ENCODE measurements at regions not wholly inside any gene's neighbourhood (a gene's known extent, or its start where the extent isn't known, plus 50 kb on each side); places are given as distances from the start of the nearest gene placed in this dataset.

DNA sequence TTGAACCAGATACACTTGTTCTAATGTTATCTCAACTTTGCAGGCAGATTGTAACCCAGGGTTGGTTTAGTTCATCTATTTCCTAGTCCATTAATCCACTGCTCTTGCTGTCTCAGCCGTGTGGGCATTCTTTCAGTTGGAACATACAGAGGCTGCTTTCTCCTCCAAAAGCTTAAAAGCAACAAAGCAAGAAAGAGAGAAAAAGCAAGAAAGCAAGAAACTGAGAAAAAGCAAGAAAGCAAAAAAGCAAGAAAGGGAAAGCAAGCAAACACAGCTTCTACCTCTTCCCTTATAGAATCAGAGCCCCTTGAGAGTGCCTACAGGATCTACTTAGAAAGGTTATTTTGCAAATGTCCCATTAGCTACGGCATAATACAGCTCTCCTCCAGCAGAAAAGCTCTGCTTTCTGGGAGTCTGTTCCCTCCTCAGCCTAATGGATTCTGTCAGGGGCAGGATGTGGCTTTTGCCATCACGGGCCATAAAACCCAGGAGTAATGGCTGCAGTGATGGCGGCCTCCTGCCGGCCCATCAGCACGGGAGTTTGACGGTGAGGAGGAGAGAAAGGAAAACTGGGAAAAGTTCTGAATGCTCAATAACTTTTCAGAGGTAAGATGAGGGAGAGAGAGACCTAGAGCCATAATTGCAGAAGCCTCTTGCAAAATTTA is 156.8 kb upstream of the JARID2 start:
- TF ChIP-seq POLR2A (IDR thresholded peaks at IDR 0.05; ENCODE audit: borderline replicate concordance, extremely low read depth, insufficient read depth, insufficient read length) (no peak), YY1 (IDR thresholded peaks at IDR 0.05; ENCODE audit: extremely low read depth, insufficient replicate concordance, low read depth, low read length) (no peak), POLR2AphosphoS5 (IDR thresholded peaks at IDR 0.05; ENCODE audit: low read depth, low read length) (no peak), EZH2phosphoT487 (IDR thresholded peaks at IDR 0.05; ENCODE audit: borderline replicate concordance) (no peak), EZH2 (IDR thresholded peaks at IDR 0.05) (no peak), SIN3A (IDR thresholded peaks at IDR 0.05; ENCODE audit: low read depth) (no peak), JUND (IDR thresholded peaks at IDR 0.05) (no peak), FOSL1 (IDR thresholded peaks at IDR 0.05; ENCODE audit: low read depth) (no peak)
- TF ChIP-seq, protein P1, sequence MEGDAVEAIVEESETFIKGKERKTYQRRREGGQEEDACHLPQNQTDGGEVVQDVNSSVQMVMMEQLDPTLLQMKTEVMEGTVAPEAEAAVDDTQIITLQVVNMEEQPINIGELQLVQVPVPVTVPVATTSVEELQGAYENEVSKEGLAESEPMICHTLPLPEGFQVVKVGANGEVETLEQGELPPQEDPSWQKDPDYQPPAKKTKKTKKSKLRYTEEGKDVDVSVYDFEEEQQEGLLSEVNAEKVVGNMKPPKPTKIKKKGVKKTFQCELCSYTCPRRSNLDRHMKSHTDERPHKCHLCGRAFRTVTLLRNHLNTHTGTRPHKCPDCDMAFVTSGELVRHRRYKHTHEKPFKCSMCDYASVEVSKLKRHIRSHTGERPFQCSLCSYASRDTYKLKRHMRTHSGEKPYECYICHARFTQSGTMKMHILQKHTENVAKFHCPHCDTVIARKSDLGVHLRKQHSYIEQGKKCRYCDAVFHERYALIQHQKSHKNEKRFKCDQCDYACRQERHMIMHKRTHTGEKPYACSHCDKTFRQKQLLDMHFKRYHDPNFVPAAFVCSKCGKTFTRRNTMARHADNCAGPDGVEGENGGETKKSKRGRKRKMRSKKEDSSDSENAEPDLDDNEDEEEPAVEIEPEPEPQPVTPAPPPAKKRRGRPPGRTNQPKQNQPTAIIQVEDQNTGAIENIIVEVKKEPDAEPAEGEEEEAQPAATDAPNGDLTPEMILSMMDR (IDR thresholded peaks at IDR 0.05 in 2 of 3, conservative IDR thresholded peaks at IDR 0.05 in 1 of 3; ENCODE audit: borderline replicate concordance in 1 of 3, insufficient read depth in 1 of 3, low read depth in 2 of 3, low read length in 2 of 3): no peak
- TF ChIP-seq, protein P2, sequence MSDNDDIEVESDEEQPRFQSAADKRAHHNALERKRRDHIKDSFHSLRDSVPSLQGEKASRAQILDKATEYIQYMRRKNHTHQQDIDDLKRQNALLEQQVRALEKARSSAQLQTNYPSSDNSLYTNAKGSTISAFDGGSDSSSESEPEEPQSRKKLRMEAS (IDR thresholded peaks at IDR 0.05): no peak
- TF ChIP-seq, protein P3, sequence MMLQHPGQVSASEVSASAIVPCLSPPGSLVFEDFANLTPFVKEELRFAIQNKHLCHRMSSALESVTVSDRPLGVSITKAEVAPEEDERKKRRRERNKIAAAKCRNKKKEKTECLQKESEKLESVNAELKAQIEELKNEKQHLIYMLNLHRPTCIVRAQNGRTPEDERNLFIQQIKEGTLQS (IDR thresholded peaks at IDR 0.05): no peak

Data from HCT116 (cell line).